Hematopoietic multipotent progenitor cell treated with erythropoietin and hydrocortisone succinate and interleukin-3 and kit ligand, for 15 days (in vitro differentiated cells): ENCODE measurements at regions not wholly inside any gene's neighbourhood (a gene's known extent, or its start where the extent isn't known, plus 50 kb on each side); places are given as distances from the start of the nearest gene placed in this dataset.
"Not testable (repeated sequence)": the region's sequence is repeated elsewhere in the genome, so short reads cannot be mapped to it uniquely, and the experiment has no call there.

Experiments
- DNase-seq: peaks from one replicate; pipeline ENCODE4 v3.0.0-alpha.2; 2015; ENCODE audit warnings: low spot score

- DNase-seq: no peak
Measured at GRCh38 chr21:35606146-35606545, 454.2 kb downstream of the SETD4 start.

GRCh38 chr21:35603494-35603893 lies 456.8 kb downstream of the SETD4 start:
- no peak for DNase-seq

GRCh38 chr21:35602811-35603362 lies 457.4 kb downstream of the SETD4 start:
- no peak for DNase-seq

- DNase-seq: no peak
Measured at GRCh38 chr21:35601211-35601610, 459.1 kb downstream of the SETD4 start.

GRCh38 chr21:35599164-35599563 lies 461.2 kb downstream of the SETD4 start:
- no peak for DNase-seq

- no peak for DNase-seq
Measured at GRCh38 chr21:35597750-35598339, 462.5 kb downstream of the SETD4 start.

- DNase-seq: no peak
Measured at GRCh38 chr21:35594905-35595304, 465.4 kb downstream of the SETD4 start.

- no peak for DNase-seq
Measured at GRCh38 chr21:35593000-35593502, 467.3 kb downstream of the SETD4 start.

GRCh38 chr21:35590284-35590683 lies 470.0 kb downstream of the SETD4 start:
- not testable (repeated sequence) for DNase-seq

- DNase-seq: no peak
Measured at GRCh38 chr21:35587841-35588380, 472.4 kb downstream of the SETD4 start.

- DNase-seq: no peak
Measured at GRCh38 chr21:35586305-35586704, 474.0 kb downstream of the SETD4 start.

- no peak for DNase-seq
Measured at GRCh38 chr21:35585878-35586277, 474.4 kb downstream of the SETD4 start.

GRCh38 chr21:35585155-35585554 lies 475.2 kb downstream of the SETD4 start:
- no peak for DNase-seq

- DNase-seq: no peak
Measured at GRCh38 chr21:35583566-35584216, 476.6 kb downstream of the SETD4 start.

GRCh38 chr21:35582731-35583130 lies 477.6 kb downstream of the SETD4 start:
- no peak for DNase-seq

GRCh38 chr21:35581640-35582039 lies 478.7 kb downstream of the SETD4 start:
- no peak for DNase-seq

- no peak for DNase-seq
Measured at GRCh38 chr21:35579520-35580293, 480.6 kb downstream of the SETD4 start.

GRCh38 chr21:35578831-35579471 lies 481.4 kb downstream of the SETD4 start:
- no peak for DNase-seq

- DNase-seq: no peak
Measured at GRCh38 chr21:35578347-35578782, 482.0 kb downstream of the SETD4 start.

GRCh38 chr21:35575280-35575915 lies 484.9 kb downstream of the SETD4 start:
- DNase-seq: no peak
